ENCODE measurements at regions not wholly inside any gene's neighbourhood (a gene's known extent, or its start where the extent isn't known, plus 50 kb on each side); places are given as distances from the start of the nearest gene placed in this dataset.

GRCh38 chr5:125399885-125400284 lies 653.4 kb upstream of the ZNF608 start:
- TF ChIP-seq REST (IDR thresholded peaks at IDR 0.05; ENCODE audit: low read depth) (no peak), CEBPB (IDR thresholded peaks at IDR 0.05) (no peak), FOXM1 (IDR thresholded peaks at IDR 0.05; ENCODE audit: borderline replicate concordance, low read depth) (no peak), TCF12 (IDR thresholded peaks at IDR 0.05; ENCODE audit: low read depth) (no peak), ZBTB7A (IDR thresholded peaks at IDR 0.05; ENCODE audit: low read depth) (no peak), RAD21 (IDR thresholded peaks at IDR 0.05; ENCODE audit: low read depth) (no peak)

GRCh38 chr5:125401724-125402622 lies 655.5 kb upstream of the ZNF608 start:
- TF ChIP-seq CEBPB (IDR thresholded peaks at IDR 0.05) (0 out of 2 replicates have a peak, but pooled peaks have one; percentile 39), ZBTB7A (IDR thresholded peaks at IDR 0.05; ENCODE audit: low read depth) (no peak), USF1 (IDR thresholded peaks at IDR 0.05) (no peak), TAF1 (IDR thresholded peaks at IDR 0.05; ENCODE audit: low read depth) (no peak)

- TF ChIP-seq YY1 (IDR thresholded peaks at IDR 0.05; ENCODE audit: low read depth) = no peak
- TF ChIP-seq TCF12 (IDR thresholded peaks at IDR 0.05; ENCODE audit: low read depth) = no peak
- no peak for TF ChIP-seq REST (IDR thresholded peaks at IDR 0.05; ENCODE audit: low read depth)
- TF ChIP-seq EGR1 (IDR thresholded peaks at IDR 0.05) = no peak
Observed at GRCh38 chr5:125402787-125403186, 656.3 kb upstream of the ZNF608 start.

GRCh38 chr5:125404056-125404455 lies 657.6 kb upstream of the ZNF608 start:
- TF ChIP-seq TCF12 (IDR thresholded peaks at IDR 0.05; ENCODE audit: low read depth) = no peak
- TF ChIP-seq EP300 (IDR thresholded peaks at IDR 0.05; ENCODE audit: borderline replicate concordance) = no peak
- TF ChIP-seq NFIC (IDR thresholded peaks at IDR 0.05) = no peak
- TF ChIP-seq YY1 (IDR thresholded peaks at IDR 0.05; ENCODE audit: low read depth) = no peak
- no peak for TF ChIP-seq REST (IDR thresholded peaks at IDR 0.05; ENCODE audit: low read depth)
- no peak for TF ChIP-seq RAD21 (IDR thresholded peaks at IDR 0.05; ENCODE audit: low read depth)

- TF ChIP-seq FOXM1 (IDR thresholded peaks at IDR 0.05; ENCODE audit: borderline replicate concordance, low read depth) (no peak), NFIC (IDR thresholded peaks at IDR 0.05) (no peak), CREB1 (IDR thresholded peaks at IDR 0.05; ENCODE audit: low read depth) (no peak), EGR1 (IDR thresholded peaks at IDR 0.05) (no peak), YY1 (IDR thresholded peaks at IDR 0.05; ENCODE audit: low read depth) (no peak), USF1 (IDR thresholded peaks at IDR 0.05) (no peak), TAF1 (IDR thresholded peaks at IDR 0.05; ENCODE audit: low read depth) (no peak), CEBPB (IDR thresholded peaks at IDR 0.05) (no peak), TCF12 (IDR thresholded peaks at IDR 0.05; ENCODE audit: low read depth) (no peak), REST (IDR thresholded peaks at IDR 0.05; ENCODE audit: low read depth) (no peak), ZBTB7A (IDR thresholded peaks at IDR 0.05; ENCODE audit: low read depth) (no peak), RAD21 (IDR thresholded peaks at IDR 0.05; ENCODE audit: low read depth) (no peak), EP300 (IDR thresholded peaks at IDR 0.05; ENCODE audit: borderline replicate concordance) (no peak), TEAD4 (IDR thresholded peaks at IDR 0.05) (no peak), MAX (IDR thresholded peaks at IDR 0.05) (no peak)
Observed at GRCh38 chr5:125408448-125409233, 662.2 kb upstream of the ZNF608 start.
